GM21825 (cell line): ENCODE measurements at regions not wholly inside any gene's neighbourhood (a gene's known extent, or its start where the extent isn't known, plus 50 kb on each side); places are given as distances from the start of the nearest gene placed in this dataset.
"Not testable (repeated sequence)": the region's sequence is repeated elsewhere in the genome, so short reads cannot be mapped to it uniquely, and the experiment has no call there.

Experiments used
- ATAC-seq: cut with Tn5 transposase; IDR thresholded peaks from one replicate; pipeline ENCODE4 v1.9.1; 2021; ENCODE audit warnings: mild to moderate bottlenecking, moderate library complexity; ENCODE audit not compliant: unreplicated experiment

GRCh38 chr12:14032191-14032590 is 50.8 kb upstream of the GRIN2B start:
- ATAC-seq, result not testable (repeated sequence)

GRCh38 chr12:14043776-14044175 is 62.4 kb upstream of the GRIN2B start:
- ATAC-seq, result no peak

- no peak for ATAC-seq
These were observed 67.6 kb upstream of the GRIN2B start for GRCh38 chr12:14048941-14049545.

- ATAC-seq, result no peak
These were observed 76.5 kb upstream of the GRIN2B start for GRCh38 chr12:14057895-14058294.

- no peak for ATAC-seq
These were observed 77.3 kb upstream of the GRIN2B start for GRCh38 chr12:14058717-14059116.

- ATAC-seq, result no peak
These were observed 78.1 kb upstream of the GRIN2B start for GRCh38 chr12:14059548-14059947.

GRCh38 chr12:14065616-14066015 is 84.2 kb upstream of the GRIN2B start:
- no peak for ATAC-seq

GRCh38 chr12:14066021-14066420 is 84.6 kb upstream of the GRIN2B start:
- ATAC-seq, result no peak

GRCh38 chr12:14068961-14069360 is 87.6 kb upstream of the GRIN2B start:
- no peak for ATAC-seq

GRCh38 chr12:14071833-14072232 is 90.4 kb upstream of the GRIN2B start:
- ATAC-seq, result no peak

GRCh38 chr12:14072987-14073386 is 91.6 kb upstream of the GRIN2B start:
- ATAC-seq, result no peak

- ATAC-seq, result no peak
These were observed 94.5 kb upstream of the GRIN2B start for GRCh38 chr12:14075797-14076393.

- ATAC-seq, result no peak
These were observed 95.1 kb upstream of the GRIN2B start for GRCh38 chr12:14076538-14076937.

GRCh38 chr12:14086838-14087237 is 105.4 kb upstream of the GRIN2B start:
- no peak for ATAC-seq

GRCh38 chr12:14099994-14100393 is 118.6 kb upstream of the GRIN2B start:
- ATAC-seq, result no peak

GRCh38 chr12:14101556-14101955 is 120.2 kb upstream of the GRIN2B start:
- not testable (repeated sequence) for ATAC-seq

GRCh38 chr12:14111230-14111865 is 129.9 kb upstream of the GRIN2B start:
- peak; percentile 99 for ATAC-seq

GRCh38 chr12:14113031-14113430 is 131.6 kb upstream of the GRIN2B start:
- ATAC-seq, result no peak

GRCh38 chr12:14126692-14127091 is 145.3 kb upstream of the GRIN2B start:
- no peak for ATAC-seq

GRCh38 chr12:14129611-14130195 is 148.3 kb upstream of the GRIN2B start:
- no peak for ATAC-seq

GRCh38 chr12:14135996-14136395 is 154.6 kb upstream of the GRIN2B start:
- ATAC-seq, result no peak

- no peak for ATAC-seq
These were observed 157.1 kb upstream of the GRIN2B start for GRCh38 chr12:14138495-14138894.
